ENCODE measurements at regions not wholly inside any gene's neighbourhood (a gene's known extent, or its start where the extent isn't known, plus 50 kb on each side); places are given as distances from the start of the nearest gene placed in this dataset.

GRCh38 chr1:219692981-219693380 lies 80.1 kb upstream of the ZC3H11B start:
- TF ChIP-seq EZH2 (IDR thresholded peaks at IDR 0.05; ENCODE audit: insufficient read depth, poor library complexity, severe bottlenecking) (no peak), EZH2phosphoT487 (IDR thresholded peaks at IDR 0.05; ENCODE audit: insufficient read depth, low read depth) (no peak)
